GM18861 (cell line): ENCODE measurements at regions not wholly inside any gene's neighbourhood (a gene's known extent, or its start where the extent isn't known, plus 50 kb on each side); places are given as distances from the start of the nearest gene placed in this dataset.

Experiments
- ATAC-seq: cut with Tn5 transposase; IDR thresholded peaks from one replicate; pipeline ENCODE4 v1.9.1; 2021; ENCODE audit not compliant: unreplicated experiment

DNA sequence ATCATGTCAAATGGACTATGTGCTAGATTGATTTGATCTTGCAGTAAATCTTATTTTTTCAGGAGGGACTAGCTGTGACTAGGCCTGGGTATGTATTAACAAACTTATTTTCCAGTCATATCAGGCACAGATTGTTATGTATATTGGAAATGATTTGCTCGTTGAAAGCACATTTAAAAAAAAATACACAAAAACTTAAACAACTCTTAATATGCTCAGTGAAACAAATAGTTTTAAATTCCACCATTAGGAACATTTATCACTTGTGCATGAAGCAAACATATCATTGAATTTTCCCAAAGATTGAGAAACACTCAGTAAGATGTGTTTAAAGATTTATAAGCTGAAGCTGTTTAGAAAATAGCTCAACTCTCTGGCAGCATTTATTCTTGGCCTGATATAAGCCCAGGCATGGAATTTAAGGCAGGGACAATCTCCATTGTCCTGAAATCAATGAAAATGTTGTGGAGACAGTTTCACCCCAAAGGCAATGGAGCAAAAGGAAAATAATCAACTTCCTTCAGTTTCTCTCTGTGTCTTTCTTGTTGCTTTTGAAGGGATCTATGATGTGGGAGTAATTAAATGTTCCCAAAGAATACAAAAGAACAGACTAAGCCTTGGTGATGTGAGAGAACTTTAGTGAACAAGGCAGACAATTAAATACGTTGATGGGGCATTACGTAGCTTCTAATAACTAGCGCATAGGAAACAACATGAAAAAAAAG lies 250.3 kb downstream of the GPR37 start:
- no peak for ATAC-seq

DNA sequence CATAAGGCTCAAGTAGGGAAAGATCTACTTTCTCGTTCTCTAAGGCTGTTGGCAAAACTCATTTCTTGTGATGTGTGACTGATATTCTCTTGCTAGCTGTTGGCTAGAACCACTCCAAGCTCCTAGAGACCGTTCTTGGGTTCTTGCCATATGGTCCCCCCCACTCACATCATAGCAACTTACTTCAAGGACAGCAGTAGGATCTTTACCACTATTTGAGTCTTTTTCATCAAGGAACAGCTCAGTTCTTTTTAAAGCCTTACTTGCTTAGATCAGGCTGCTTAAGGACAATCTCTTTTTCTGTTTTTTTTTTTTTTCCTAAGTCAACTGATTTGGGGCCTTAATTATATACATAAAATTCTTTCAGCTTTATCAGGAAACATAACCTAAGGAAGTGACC lies 251.1 kb downstream of the GPR37 start:
- ATAC-seq: no peak

DNA sequence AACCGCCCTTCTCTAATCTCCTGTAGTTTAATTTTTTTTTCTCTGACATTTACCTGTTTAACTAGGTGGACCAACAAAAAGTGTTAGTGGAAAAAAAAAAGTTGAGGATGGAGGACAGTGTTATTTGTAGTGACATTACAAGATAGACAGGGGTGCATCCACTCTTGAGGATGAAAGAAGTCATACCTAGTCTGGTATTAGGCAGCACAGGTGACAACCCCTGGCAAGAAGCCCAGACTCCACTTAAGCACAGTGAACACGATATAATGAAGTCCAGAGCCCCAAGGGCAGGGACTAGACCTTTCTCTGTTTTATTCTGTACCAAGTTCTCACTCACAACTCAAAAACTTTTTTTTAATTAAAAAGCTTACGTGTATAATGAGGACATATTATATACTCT lies 268.4 kb downstream of the GPR37 start:
- ATAC-seq: no peak

DNA sequence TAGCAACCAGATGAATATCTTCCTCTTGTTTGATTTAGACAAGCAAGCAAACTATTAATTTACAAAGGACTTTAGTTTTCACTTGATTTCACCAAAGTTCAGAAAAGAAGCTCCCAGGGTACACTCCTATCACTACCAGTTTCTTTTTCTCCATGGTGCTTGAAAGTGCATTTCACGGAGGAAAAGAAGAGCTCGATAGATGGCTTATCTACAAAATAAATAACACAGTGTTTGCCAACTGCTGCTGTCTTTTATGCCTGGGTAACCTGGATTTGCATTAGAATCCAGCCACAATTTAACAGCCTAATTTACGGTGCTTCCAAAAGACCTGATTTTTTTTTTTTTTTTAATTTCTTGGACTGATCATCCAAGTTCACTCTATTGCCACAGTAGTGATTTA lies 275.7 kb downstream of the GPR37 start:
- no peak for ATAC-seq

DNA sequence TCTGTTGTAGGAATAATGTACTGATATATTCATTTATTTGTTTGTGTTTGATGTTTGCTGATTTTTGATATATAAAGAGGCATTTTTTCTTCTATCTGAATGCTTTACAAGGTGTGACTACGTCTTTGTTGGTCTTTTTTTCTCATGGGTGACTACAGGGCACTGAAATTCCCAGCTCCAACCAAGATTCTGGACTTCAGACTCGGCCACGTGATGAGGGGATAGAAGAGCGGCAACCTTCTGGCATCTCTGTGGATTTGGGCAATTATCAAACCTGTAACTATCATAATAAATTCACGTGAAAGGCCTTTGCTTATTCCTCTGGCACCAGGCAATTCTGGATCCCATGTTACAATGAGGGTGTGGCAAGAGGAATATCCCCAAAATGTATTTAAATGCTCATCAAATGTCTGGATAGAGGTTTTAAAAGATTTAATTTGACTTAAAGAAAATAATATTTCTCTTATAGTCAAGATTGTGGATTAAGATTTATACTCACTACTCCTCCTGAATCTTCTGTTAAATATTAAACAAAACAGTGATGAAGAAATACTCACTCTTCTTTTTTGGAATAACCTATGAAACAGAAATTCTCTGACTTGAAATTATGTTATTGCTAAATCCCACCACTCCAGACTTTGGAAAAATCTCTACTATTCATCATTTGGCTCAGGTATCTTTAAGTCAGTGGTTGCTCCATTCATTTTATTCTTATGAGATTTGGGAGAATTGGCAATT lies 276.3 kb downstream of the GPR37 start:
- no peak for ATAC-seq

DNA sequence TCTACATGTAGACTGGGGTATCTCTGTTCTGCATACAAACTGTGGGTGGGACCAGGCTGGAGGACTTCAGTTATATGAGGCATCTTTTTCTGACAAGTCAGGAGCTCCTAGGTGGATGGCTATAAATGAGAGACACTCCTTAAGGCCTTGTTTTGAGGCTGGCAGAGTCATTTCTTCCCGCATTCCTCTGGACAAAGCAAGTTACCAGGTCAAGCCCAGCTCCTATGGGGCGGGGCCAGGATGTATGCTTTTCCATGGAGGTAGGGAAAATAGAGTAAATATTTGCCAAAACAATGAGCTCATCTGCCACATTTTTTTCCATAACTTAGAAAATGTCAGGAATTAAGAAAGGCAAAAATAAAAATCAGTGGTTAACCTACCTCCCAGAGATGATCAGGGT lies 283.4 kb downstream of the GPR37 start:
- ATAC-seq: no peak

DNA sequence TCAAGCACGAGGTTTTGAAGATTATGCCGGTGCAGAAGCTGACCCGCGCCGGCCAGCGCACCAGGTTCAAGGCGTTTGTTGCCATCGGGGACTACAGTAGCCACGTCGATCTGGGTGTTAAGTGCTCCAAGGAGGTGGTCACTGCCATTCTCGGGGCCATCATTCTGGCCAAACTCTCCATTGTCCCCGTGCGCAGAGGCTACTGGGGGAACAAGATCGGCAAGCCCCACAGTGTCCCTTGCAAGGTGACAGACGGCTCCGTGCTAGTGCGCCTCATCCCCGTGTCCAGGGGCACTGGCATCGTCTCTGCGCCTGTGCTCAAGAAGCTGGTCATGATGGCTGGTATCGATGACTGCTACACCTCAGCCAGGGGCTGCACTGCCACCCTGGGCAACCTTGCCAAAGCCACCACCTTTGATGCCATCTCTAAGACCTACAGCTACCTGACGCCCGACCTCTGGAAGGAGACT lies 284.7 kb downstream of the GPR37 start:
- ATAC-seq: no peak

DNA sequence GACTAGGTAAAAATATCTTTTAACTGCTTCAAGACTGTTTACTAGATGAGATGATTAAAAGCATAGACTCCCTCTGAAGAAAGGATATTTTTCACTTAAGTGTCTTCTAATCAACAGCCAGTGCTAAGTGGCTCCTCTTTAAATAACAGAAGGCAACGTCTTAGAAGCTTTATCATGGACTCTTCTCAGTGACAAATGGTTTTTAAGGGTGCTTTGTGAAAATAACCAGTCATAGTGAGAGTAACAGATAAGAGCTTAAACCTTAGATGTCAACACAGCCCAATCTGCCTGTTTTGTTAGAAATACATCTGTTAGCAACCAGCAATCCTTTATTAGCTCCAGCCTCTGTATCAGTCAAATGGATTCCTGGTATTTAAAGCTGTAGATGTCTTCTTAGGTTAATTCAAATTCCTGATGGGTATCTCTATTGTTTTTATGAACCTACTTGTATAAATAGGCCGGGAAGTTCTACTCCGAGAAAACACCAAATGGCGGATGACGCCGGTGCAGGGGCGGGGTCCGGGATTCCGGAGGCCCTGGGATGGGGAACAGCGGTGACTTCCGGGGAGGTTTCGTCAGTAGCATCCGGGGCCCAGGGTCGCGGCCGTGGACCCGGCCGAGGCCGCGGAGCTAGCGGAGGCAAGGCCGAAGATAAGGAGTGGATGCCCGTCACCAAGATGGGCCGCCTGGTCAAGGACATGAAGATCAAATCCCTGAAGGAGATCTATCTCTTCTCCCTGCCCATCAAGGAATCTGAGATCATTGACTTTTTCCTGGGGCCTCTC lies 285.4 kb downstream of the GPR37 start:
- ATAC-seq: no peak

DNA sequence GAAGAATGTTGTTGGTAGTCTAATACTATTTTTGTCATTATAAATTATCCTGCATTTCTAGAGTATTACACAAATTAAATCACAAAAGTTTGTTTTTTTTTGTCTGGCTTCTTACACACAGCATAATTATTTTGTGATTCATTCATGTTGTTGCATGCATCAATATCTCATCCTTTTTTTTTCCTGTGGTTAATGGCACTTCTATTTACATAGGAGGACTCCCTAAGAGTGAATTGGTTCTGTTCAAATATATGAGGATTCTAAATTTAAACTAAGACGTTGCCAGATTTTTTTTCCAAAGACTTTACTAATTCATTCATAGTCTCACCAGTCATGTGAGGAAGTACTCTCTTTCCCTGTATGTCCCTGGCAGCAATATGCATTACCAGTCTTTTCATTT lies 303.3 kb downstream of the GPR37 start:
- no peak for ATAC-seq

DNA sequence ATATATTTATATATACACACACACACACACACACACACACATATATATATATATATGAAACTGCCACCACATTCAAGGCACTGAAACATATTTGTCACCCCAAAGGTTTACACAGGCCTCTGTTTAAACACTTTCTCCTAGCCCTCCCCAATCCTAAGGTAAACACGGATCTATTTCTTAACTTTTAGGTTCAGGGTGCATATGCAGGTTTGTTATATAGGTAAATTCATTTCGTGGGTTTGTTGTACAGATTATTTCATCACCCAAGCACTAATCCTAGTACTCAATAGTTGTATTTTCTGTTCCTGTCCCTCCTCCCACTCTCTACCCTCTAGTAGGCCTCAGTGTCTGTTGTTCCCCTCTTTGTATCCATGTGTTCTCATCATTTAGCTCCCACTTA lies 305.0 kb downstream of the GPR37 start:
- ATAC-seq: no peak

DNA sequence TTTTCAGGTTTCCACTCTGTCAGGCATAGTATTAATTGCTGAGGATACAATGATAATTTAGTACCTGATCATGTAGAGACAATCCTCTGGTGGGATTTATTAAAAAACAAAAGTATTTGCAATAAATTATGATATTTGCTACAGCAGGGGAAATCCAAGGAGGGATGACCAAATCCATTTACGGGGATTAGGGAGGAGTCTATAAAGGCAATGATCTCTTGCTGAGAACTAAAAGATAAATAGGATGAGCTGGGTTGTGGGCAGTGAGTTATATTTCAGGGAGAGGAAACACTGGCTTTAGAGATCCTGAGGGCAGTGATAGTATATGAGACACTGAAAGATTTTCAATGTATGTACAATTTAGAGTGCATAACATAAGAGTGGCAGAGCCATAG lies 305.5 kb downstream of the GPR37 start:
- ATAC-seq: no peak

DNA sequence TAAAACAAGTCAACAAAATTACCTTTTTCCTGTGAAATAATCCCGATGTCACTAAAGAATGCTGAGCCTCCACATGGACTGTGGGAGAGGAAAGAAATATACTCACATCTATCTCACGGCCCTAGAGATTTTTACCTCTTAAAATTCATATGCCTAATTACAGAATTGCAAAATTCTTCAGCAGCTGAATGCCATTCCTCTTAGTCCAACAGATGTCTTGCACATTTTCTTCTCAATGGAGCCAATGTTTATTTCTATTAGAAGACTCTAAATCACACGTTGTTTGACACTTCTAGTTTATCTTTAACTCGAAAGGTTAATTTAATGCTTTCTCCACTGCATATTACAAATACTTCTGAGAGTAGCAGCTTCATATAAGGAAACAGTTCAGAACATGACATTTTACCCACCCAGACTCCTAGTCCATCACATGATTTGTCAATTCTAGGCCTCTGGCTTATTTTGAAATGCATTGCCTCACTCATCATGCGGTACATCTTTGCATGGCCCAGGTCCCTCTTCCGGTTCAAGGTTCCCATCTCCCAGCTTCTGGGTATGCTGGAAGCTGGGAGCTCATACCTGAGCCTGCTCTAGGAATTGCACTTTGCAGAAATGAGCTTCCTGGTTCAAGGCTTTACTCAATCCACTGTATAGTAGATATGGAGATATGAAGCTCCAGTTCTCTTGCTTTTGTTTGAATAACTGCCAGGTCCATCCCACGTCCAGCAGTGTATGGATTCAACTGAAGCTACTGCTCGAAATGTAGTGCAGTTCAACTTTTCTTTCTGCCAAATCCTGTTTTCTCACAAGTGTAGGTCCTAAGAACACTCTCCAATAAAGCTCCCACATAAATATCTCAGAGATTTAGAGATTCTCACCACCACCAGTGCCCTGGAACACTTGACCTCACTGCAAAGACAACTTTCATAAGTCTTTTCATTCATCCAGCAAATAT lies 306.2 kb downstream of the GPR37 start:
- no peak for ATAC-seq

DNA sequence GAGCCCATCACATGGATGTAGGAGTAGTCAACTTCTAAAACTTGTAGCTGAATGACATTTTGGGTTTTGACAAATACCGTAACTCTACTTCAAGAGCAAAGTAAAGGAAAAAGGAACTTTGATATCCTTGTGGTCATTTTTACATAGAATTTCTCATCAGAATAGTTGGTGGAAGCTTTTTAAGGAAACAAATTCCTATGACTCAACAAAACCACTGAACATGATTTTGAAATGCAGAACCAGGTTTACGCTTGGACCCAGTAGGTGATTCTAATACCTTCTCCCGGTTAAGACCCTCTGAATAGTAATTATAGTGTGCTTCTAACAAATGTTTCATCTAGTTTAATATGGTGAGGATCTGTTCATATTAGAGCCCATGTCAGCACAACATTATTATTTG lies 307.8 kb downstream of the GPR37 start:
- ATAC-seq: no peak

DNA sequence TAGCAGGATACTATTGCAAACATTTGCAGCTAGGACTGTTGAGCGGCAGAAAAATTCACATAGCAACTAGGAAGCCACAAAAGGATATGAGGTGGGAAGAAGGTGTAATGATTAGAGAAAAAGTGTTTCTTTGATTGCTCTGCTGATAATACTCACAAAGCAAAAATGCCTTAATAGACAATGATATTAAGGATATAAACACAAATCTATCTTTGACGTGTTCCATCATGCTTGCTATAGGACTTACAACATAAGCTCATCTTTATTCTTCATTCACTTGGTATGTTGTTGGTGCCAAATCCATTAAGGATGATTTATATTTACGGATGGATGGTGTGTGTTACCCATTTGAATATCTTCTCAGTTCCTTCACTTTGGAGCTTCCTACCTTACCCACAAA lies 309.3 kb downstream of the GPR37 start:
- ATAC-seq: no peak

DNA sequence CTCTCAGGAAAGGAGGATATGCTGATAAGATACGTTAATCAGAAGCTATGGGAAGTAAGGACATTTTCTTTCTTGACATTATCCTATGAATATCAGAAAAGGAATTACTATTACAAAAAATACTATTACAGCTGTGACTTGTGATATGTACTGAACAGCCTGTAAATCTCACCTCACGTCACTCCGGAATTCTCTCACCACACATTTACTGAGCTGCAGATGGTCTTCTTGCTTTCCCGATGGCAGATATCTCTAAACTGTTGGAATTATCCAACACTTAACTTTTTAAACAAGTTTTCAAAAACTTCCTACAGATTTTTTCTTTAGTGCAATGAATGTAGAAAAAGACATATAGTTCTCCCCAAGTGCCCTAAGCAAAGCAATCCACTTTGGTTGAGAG lies 313.4 kb downstream of the GPR37 start:
- ATAC-seq: no peak

DNA sequence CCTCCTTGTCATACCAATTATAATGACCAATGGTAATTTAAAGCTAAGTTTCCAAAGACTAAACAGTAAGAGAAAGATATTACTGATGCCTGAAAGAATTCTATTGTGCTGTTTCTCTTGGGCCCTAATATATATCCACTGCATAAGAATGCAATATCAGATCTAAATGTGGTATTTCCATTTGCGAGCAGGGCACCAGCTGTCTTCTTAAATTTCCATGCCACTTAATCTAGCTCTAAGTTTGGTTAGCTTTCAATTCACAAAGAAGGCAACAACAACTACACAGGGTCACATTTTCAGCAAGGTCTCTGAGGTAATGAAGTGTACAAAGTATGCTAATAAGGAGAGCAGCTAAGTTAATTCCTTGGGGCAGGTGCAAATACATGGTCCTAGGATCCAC lies 315.7 kb downstream of the GPR37 start:
- no peak for ATAC-seq

DNA sequence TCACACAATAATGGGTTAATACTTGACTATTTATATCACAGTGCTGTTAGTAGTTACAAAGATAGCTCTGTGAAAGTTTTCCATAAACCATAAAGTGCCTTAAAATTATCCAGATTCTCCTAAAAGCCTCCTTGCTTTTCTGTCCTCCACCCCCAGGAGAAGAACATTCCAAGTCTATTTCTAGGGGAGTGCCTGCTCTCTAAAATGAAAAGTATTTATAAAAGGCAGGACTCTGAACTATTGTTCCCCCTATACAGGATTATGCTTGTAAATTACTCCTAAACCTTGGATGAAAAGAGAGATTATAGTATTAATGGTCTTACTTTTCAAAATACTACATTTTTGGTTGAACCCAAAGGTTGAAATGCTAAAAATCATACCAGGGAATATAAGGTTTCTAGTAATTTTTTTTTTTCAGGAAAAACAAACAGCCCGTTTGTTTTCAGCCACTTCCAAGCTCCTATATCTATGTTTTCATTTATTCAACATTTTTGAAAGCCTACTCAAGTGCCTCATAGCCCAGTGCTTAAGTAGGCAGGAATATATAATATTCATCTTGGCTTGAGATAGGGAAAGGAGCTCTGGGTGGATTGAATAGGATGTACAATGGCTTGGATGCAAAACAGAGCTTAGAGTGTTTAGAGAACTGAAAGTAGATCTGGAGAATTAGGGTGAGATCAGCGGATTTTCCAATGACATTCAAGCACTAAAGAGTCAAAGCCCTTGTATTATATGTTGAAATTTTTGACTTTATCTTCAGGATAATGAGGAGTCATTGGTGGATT lies 320.7 kb downstream of the GPR37 start:
- ATAC-seq: no peak

DNA sequence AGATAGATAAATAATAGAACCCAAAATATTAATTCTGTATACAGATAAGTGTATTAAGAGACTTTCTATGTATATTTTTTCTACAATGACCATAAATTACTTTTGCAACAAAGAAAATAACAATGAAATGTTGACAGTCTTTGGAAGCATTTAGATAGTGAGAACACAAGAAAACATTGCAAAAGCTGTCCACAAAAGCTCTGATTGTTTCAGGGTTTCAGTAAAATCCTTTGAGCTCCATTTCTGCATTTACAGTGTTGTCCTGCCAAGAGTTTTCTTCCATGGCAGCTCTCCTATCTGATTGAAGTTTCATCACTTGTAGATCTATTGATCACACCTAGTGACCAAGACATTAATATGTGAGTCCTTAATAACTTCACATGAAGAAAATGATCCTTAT lies 321.8 kb downstream of the GPR37 start:
- ATAC-seq: no peak

DNA sequence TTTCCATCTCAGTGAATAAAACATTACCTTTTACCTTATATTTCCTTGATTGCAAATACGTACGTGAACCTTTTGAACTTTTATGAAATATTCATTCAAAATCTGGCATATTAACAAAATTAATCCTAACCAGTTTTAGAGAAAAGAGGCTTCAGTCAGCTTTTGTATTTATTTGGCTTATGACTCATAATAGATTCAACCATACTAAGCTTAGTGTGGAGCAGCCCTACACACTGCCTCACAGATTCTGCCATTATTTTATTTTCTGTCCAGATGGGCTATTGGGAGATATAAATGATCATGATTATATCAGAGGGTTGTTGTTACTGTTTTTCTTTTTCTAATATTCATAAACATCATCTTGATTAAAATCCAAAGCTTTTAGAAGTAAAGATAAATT lies 325.5 kb downstream of the GPR37 start:
- no peak for ATAC-seq

DNA sequence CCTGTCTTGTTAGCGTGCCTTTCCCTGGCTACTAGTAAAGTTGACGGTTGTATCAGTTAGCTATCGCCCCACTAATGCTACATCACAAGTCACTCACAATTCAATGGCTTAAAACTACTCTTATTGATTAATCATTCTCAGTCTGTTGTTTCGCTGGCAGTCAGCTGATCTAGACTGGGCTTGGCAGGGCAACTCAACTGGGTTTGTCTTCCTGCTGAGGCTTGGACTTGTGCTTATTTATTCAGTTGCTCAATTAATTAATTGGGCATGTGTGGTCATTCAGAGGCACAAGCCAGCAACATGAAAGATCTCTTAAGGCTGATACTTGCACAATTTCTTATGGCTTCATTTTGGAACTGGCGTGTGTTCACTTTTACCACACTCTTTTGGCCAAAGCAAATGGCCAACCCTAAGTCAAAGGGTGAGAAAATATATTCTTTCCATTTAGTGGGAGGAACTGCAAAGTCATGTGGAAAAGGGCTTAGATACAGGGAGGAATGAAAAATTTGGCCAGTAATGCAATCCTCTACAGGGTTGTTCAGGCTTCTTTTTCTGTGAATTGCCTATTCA lies 333.5 kb downstream of the GPR37 start:
- ATAC-seq: no peak
